ENCODE measurements at regions not wholly inside any gene's neighbourhood (a gene's known extent, or its start where the extent isn't known, plus 50 kb on each side); places are given as distances from the start of the nearest gene placed in this dataset.

GRCh38 chr6:17182961-17183360, 81.1 kb downstream of the STMND1 start:
- TF ChIP-seq CTCF (IDR thresholded peaks at IDR 0.05) (no peak), ZFX (IDR thresholded peaks at IDR 0.05; ENCODE audit: borderline replicate concordance) (no peak)

GRCh38 chr6:17186925-17187324, 85.1 kb downstream of the STMND1 start:
- no peak for TF ChIP-seq CTCF (IDR thresholded peaks at IDR 0.05)
- H3K27ac ChIP-seq: no peak overlapping the region

More at GRCh38 chr6:17182961-17183360, 81.1 kb downstream of the STMND1 start:
- no peak overlapping the region for H3K27ac ChIP-seq

GRCh38 chr6:17193106-17193775, 87.9 kb upstream of the RBM24 start:
- no peak for TF ChIP-seq CTCF (IDR thresholded peaks at IDR 0.05)
- TF ChIP-seq ZFX (IDR thresholded peaks at IDR 0.05; ENCODE audit: borderline replicate concordance): no peak
- no peak overlapping the region for H3K27ac ChIP-seq

- TF ChIP-seq CTCF (IDR thresholded peaks at IDR 0.05) (no peak), ZFX (IDR thresholded peaks at IDR 0.05; ENCODE audit: borderline replicate concordance) (no peak)
- no peak overlapping the region for H3K27ac ChIP-seq
These were observed 83.6 kb upstream of the RBM24 start for GRCh38 chr6:17197607-17198006.

- TF ChIP-seq ZFX (IDR thresholded peaks at IDR 0.05; ENCODE audit: borderline replicate concordance) (no peak), CTCF (IDR thresholded peaks at IDR 0.05) (peak; percentile 35)
- no peak overlapping the region for H3K27ac ChIP-seq
These were observed 80.8 kb upstream of the RBM24 start for GRCh38 chr6:17200395-17200794.

- TF ChIP-seq CTCF (IDR thresholded peaks at IDR 0.05): no peak
- no peak for TF ChIP-seq ZFX (IDR thresholded peaks at IDR 0.05; ENCODE audit: borderline replicate concordance)
- H3K27ac ChIP-seq: 0 out of 2 replicates have a peak overlapping the region, but pooled peaks have one; percentile 24
These were observed 78.6 kb upstream of the RBM24 start for GRCh38 chr6:17202526-17202925.

GRCh38 chr6:17204533-17204932, 76.6 kb upstream of the RBM24 start:
- TF ChIP-seq CTCF (IDR thresholded peaks at IDR 0.05) (no peak), ZFX (IDR thresholded peaks at IDR 0.05; ENCODE audit: borderline replicate concordance) (no peak)
- H3K27ac ChIP-seq: no peak overlapping the region

Measured in 22Rv1 (cell line).